ENCODE measurements at regions not wholly inside any gene's neighbourhood (a gene's known extent, or its start where the extent isn't known, plus 50 kb on each side); places are given as distances from the start of the nearest gene placed in this dataset.

GRCh38 chr7:34320926-34321661 is 336.9 kb upstream of the NPSR1 start:
- ChIA-PET CTCF (interaction anchor here (0.5 to 1.4 kb wide), 14 partner anchors 9 to 339 kb away, joined by 3 to 10 read pairs (median 4); no protein-coding TSS in a partner anchor), POLR2A (ENCODE audit: unreplicated experiment) (no interaction called here)
- no peak overlapping the region for H3K27ac ChIP-seq (ENCODE audit: insufficient read depth, low read length)
- no peaks in the 10 kb centered on the region for H3K9me1 ChIP-seq (ENCODE audit: insufficient read depth, low read length)
- no peak overlapping the region for H2BK20ac ChIP-seq (ENCODE audit: low read depth, low read length)
- no peak overlapping the region for H3K56ac ChIP-seq (ENCODE audit: extremely low read depth, insufficient read depth, low read length)
- H3K4me1 ChIP-seq (ENCODE audit: control insufficient read depth, insufficient read depth, low read length), result peaks cover 5% of the 10 kb centered on the region
- ATAC-seq (ENCODE audit: low read depth) (peak; percentile 93), DNase-seq (peak; percentile 58)
- H2AK5ac ChIP-seq (ENCODE audit: low read depth, low read length), result no peak overlapping the region
- H4K20me1 ChIP-seq (ENCODE audit: insufficient read depth, low read length), result no peaks in the 10 kb centered on the region
- no peak overlapping the region for H3K4ac ChIP-seq (ENCODE audit: low read depth, low read length)
- H3K36me3 ChIP-seq (ENCODE audit: control insufficient read depth, insufficient read depth, low read length), result no peaks in the 10 kb centered on the region
- H2BK15ac ChIP-seq (ENCODE audit: low read depth, low read length), result no peak overlapping the region
- dilution Hi-C loops (cut with HindIII; ENCODE audit: low sequenced_read_pairs, unreplicated experiment) (no loop called here), intact Hi-C loops (cut with micrococcal nuclease) (loop anchor here (1.0 to 10.0 kb wide), 3 partner anchors 189 to 1076 kb away; no protein-coding TSS in a partner anchor), in situ Hi-C loops (cut with MboI; ENCODE audit: low sequenced_read_pairs) (no loop called here)
- H3K9me3 ChIP-seq (ENCODE audit: control insufficient read depth, insufficient read depth, low read length), result no peaks in the 10 kb centered on the region
- H2AK9ac ChIP-seq (replicated peaks; ENCODE audit: low read depth, low read length, poor library complexity), result no peak overlapping the region
- BruUV-seq (replicated peaks), result no TSS peak
- WGBS, 2 experiments (ENCODE audit: extremely low coverage in 2 of 2, insufficient read length in 1 of 2), result no CpG with 5 or more reads among the region's 27 CpGs
- H3K14ac ChIP-seq (replicated peaks; ENCODE audit: low read depth, low read length), result no peak overlapping the region
- no peak overlapping the region for H3K23ac ChIP-seq (ENCODE audit: low read depth, low read length)
- no peaks in the 10 kb centered on the region for H3K79me1 ChIP-seq (ENCODE audit: low read depth in 1 of 2, low read length in 2 of 2)
- no peaks in the 10 kb centered on the region for H3K27me3 ChIP-seq (ENCODE audit: control insufficient read depth, insufficient read depth, low read length)
- no peak overlapping the region for H2BK120ac ChIP-seq (ENCODE audit: low read depth, low read length)
- H4K91ac ChIP-seq (ENCODE audit: insufficient read depth, low read depth, low read length), result no peak overlapping the region
- H3K9ac ChIP-seq (ENCODE audit: low read depth, low read length), result no peak overlapping the region
- H4K5ac ChIP-seq (ENCODE audit: low read depth, low read length), result no peak overlapping the region
- peak; percentile 80 for TF ChIP-seq CTCF (conservative IDR thresholded peaks at IDR 0.05; ENCODE audit: low read depth, low read length)
- TF ChIP-seq SMC3 (IDR thresholded peaks at IDR 0.05; ENCODE audit: low read depth, low read length), result peak; percentile 49
- TF ChIP-seq RFX5 (IDR thresholded peaks at IDR 0.05; ENCODE audit: low read depth, low read length), result no peak
- peak; percentile 66 for TF ChIP-seq RAD21 (IDR thresholded peaks at IDR 0.05; ENCODE audit: low read length)
- H3K18ac ChIP-seq (ENCODE audit: low read depth, low read length), result no peak overlapping the region
- H2BK5ac ChIP-seq (ENCODE audit: low read depth, low read length, poor library complexity, severe bottlenecking), result no peak overlapping the region
- peak overlapping the region; percentile 87 for H2AFZ ChIP-seq (replicated peaks; ENCODE audit: low read length, poor library complexity)
- H4K8ac ChIP-seq (ENCODE audit: low read depth in 2 of 2, low read length in 2 of 2), result no peak overlapping the region
- H3K4me2 ChIP-seq (ENCODE audit: low read depth, low read length), result peak overlapping the region; percentile 72; the same call in 1 of the 2 replicates
- no peak overlapping the region for H3K4me3 ChIP-seq (ENCODE audit: insufficient read depth, low read depth, low read length)

Data from IMR-90 (cell line).